ENCODE measurements at regions not wholly inside any gene's neighbourhood (a gene's known extent, or its start where the extent isn't known, plus 50 kb on each side); places are given as distances from the start of the nearest gene placed in this dataset.
A peak's percentile ranks its signal among the peaks of the same experiment; 100 is the strongest.

GRCh38 chr15:94177112-94177511 is 54.2 kb upstream of the MCTP2 start:
- H3K4me3 ChIP-seq (ENCODE audit: low read depth, low read length): no peak overlapping the region
- TF ChIP-seq, protein P1, sequence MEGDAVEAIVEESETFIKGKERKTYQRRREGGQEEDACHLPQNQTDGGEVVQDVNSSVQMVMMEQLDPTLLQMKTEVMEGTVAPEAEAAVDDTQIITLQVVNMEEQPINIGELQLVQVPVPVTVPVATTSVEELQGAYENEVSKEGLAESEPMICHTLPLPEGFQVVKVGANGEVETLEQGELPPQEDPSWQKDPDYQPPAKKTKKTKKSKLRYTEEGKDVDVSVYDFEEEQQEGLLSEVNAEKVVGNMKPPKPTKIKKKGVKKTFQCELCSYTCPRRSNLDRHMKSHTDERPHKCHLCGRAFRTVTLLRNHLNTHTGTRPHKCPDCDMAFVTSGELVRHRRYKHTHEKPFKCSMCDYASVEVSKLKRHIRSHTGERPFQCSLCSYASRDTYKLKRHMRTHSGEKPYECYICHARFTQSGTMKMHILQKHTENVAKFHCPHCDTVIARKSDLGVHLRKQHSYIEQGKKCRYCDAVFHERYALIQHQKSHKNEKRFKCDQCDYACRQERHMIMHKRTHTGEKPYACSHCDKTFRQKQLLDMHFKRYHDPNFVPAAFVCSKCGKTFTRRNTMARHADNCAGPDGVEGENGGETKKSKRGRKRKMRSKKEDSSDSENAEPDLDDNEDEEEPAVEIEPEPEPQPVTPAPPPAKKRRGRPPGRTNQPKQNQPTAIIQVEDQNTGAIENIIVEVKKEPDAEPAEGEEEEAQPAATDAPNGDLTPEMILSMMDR (conservative IDR thresholded peaks at IDR 0.05; ENCODE audit: low read depth, low read length): no peak
- DNase-seq (ENCODE audit: low read depth): peak; percentile 53

- DNase-seq (ENCODE audit: low read depth): no peak
- TF ChIP-seq, protein P1 (conservative IDR thresholded peaks at IDR 0.05; ENCODE audit: low read depth, low read length): no peak
- no peak overlapping the region for H3K4me3 ChIP-seq (ENCODE audit: low read depth, low read length)
These were observed 55.9 kb upstream of the MCTP2 start for GRCh38 chr15:94175420-94175819.

GRCh38 chr15:94174399-94174802 is 57.0 kb upstream of the MCTP2 start:
- H3K4me3 ChIP-seq (ENCODE audit: low read depth, low read length): no peak overlapping the region
- TF ChIP-seq, protein P1 (conservative IDR thresholded peaks at IDR 0.05; ENCODE audit: low read depth, low read length): no peak
- DNase-seq (ENCODE audit: low read depth): peak; percentile 7

DNA sequence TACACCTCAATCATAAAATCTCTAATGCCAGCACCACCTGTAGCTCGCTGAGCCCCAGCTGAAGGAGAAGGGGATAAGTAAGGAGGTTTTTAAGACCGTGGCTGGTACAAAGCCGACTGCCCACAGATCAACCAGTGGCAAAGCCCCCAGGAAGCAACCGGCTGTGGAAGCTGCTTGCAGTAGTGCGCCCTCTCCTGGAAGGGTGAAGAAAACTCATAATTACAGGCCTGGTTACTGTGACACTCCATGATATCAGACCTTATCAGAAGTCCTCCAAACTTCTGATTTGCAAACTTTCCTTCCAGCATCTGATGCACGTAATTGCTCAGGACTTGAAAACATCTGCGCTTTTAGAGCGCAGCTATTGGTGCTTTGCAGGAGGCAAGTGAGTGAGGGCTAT is 63.1 kb upstream of the MCTP2 start:
- DNase-seq (ENCODE audit: low read depth): no peak
- TF ChIP-seq, protein P1 (conservative IDR thresholded peaks at IDR 0.05; ENCODE audit: low read depth, low read length): peak; percentile 48
- H3K4me3 ChIP-seq (ENCODE audit: low read depth, low read length): no peak overlapping the region

DNA sequence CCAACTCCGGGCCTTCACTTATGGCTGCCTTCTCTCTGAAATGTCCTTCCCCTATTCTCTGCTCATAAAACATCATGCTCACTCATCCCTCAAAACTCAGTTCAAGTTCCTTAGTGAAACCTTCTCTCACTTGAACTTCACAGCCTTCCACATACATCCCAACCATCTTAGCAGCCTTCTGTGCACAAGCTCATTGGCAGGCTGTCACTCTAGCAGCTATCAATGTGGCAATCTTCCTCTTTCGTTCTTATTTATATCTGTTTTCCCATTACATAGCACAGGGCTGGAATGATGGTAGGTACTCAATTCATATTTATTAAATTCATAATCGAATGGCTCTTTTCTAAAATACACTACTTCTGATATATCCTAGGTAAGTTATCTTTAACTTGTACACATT is 66.4 kb upstream of the MCTP2 start:
- DNase-seq (ENCODE audit: low read depth): no peak
- H3K4me3 ChIP-seq (ENCODE audit: low read depth, low read length): no peak overlapping the region
- TF ChIP-seq, protein P1 (conservative IDR thresholded peaks at IDR 0.05; ENCODE audit: low read depth, low read length): no peak

DNA sequence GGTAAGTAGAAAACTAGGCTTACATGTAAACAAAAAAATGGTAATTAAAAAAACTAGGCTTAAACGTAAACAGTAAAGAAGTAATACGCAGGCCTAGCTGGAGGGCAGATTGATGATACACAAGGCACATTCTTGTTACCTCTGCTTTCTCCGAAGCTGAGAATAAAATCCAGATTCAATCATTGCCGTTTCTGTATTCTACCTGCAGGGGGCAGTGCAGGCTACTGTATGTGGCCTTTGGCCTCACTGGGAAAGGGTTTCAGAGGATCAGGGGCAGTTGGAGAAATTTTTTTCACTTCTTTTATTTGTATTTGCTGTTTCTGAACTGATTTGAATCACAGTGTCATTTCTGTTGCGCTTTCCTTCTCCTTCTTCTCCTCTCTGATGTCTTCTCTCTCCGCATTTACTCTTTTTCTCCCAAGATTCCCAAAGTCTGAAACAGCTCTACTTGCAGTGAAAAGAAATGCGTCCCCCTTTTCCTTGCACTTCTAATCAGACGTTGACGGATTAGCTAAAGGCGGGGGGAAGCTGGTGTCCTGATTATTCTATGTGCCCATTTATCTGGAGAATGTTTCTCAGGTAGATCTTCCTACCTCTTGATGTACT is 67.1 kb upstream of the MCTP2 start:
- no peak for DNase-seq (ENCODE audit: low read depth)
- H3K4me3 ChIP-seq (ENCODE audit: low read depth, low read length): no peak overlapping the region
- TF ChIP-seq, protein P1 (conservative IDR thresholded peaks at IDR 0.05; ENCODE audit: low read depth, low read length): peak; percentile 90

DNA sequence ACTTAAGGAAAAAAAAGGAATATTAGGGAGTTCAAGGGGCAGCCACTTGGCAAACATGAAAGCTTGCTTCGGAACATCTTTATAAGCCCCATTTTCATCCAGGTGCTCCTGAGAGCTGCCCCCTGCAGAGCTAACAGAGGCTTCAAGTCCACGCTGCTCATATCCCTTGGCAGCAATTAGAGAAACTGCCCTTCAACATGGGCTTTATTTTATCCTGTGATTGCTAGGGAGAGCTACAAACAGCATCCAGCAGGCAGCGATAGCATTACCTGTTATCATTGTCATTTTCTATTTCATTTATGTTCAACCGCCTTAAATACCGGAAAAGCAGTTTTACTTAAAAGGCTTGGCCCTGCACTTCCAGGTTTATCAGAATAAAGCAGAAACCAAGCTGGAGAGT is 68.4 kb upstream of the MCTP2 start:
- no peak overlapping the region for H3K4me3 ChIP-seq (ENCODE audit: low read depth, low read length)
- no peak for DNase-seq (ENCODE audit: low read depth)
- TF ChIP-seq, protein P1 (conservative IDR thresholded peaks at IDR 0.05; ENCODE audit: low read depth, low read length): no peak

Measured in epithelial cell of proximal tubule (primary cell).